HepG2 (cell line): ENCODE measurements at regions not wholly inside any gene's neighbourhood (a gene's known extent, or its start where the extent isn't known, plus 50 kb on each side); places are given as distances from the start of the nearest gene placed in this dataset.

Experiments used
- ATAC-seq: fragments of 200-7000 bp; cut with Tn5 transposase; 3 replicates; pipeline ENCODE4 v1.9.1; 2020; ENCODE audit warnings: mild to moderate bottlenecking, moderate library complexity
- BruUV-seq: library from RNA; stranded (reverse); fragments of 400-500 nt; replicated peaks from 2 replicates; lab custom pipeline; 2021; lab: Mats Ljungman, UMichigan
- CTCF ChIA-PET: fragments of 300-600 bp; formaldehyde crosslinking; extraction: SDS; loops from one replicate; lab custom pipeline; 2021; ENCODE audit warnings: low total read pairs, inconsistent platforms, low intra/inter-chr PET ratio; lab: Yijun Ruan, JAX
- POLR2A ChIA-PET: fragments of 350-600 bp; sonication (Branson Sonifier 250); formaldehyde crosslinking; loops from one replicate; lab custom pipeline; 2020; ENCODE audit warnings: antibody characterized with exemption, inconsistent platforms; lab: Yijun Ruan, JAX
- DNase-seq: peaks from one replicate; pipeline ENCODE4 v3.0.0-alpha.2; 2015; ENCODE audit warnings: low spot score
- FAIRE-seq: peaks from 3 replicates; lab custom pipeline; 2011; peaks lifted over from hg19 to GRCh38; lab: Jason Lieb, UNC
- H2AFZ ChIP-seq: one replicate; pipeline ENCODE4 v1.6.1; 2011; ENCODE audit warnings: low read length, inconsistent platforms
- H3K27ac ChIP-seq: fragments of 300-600 bp; 3 replicates; pipeline ENCODE4 v1.8.0; 2011; ENCODE audit warnings: mixed run types, mild to moderate bottlenecking, mixed read lengths, low read length, inconsistent platforms; ENCODE audit not compliant: insufficient read depth; ENCODE audit errors: extremely low read length
- H3K27me3 ChIP-seq, 2 experiments: fragments of 200-600 bp in 1 of 2; 2 replicates in 1 of 2; 3 replicates in 1 of 2; pipeline versions ENCODE4 v1.6.0 to v1.8.0; 2011; ENCODE audit warnings: low read length in 2 of 2, mild to moderate bottlenecking in 2 of 2, moderate library complexity in 2 of 2, inconsistent platforms in 1 of 2; ENCODE audit not compliant: insufficient read depth in 2 of 2, control insufficient read depth in 1 of 2
- H3K36me3 ChIP-seq, 2 experiments: fragments of 200-600 bp in 1 of 2; replicated peaks in 1 of 2; 2 replicates in 1 of 2; 3 replicates in 1 of 2; pipeline versions ENCODE4 v1.5.1 to v1.8.0; 2011; ENCODE audit warnings: low read length in 2 of 2, inconsistent platforms in 1 of 2; ENCODE audit not compliant: insufficient read depth in 2 of 2, control insufficient read depth in 1 of 2
- H3K4me1 ChIP-seq: 2 replicates; pipeline ENCODE4 v1.5.1; 2012; ENCODE audit warnings: low read length, inconsistent platforms; ENCODE audit not compliant: insufficient read depth
- H3K4me2 ChIP-seq: 2 replicates; pipeline ENCODE4 v1.6.0; 2011; ENCODE audit warnings: low read depth, low read length, inconsistent platforms
- H3K4me3 ChIP-seq, 3 experiments: fragments of 200-600 bp in 1 of 3; sonication (generic), shearing (Covaris generic) in 1 of 3; replicated peaks in 1 of 3; 2 replicates each; pipeline ENCODE4 v1.5.1; 2011 to 2016; ENCODE audit warnings: low read length in 3 of 3, inconsistent platforms in 2 of 3, low read depth in 2 of 3, mild to moderate bottlenecking in 2 of 3, control low read depth in 1 of 3, mixed read lengths in 1 of 3; ENCODE audit not compliant: insufficient read depth in 1 of 3
- H3K79me2 ChIP-seq: one replicate; pipeline ENCODE4 v1.6.1; 2011; ENCODE audit warnings: low read length, inconsistent platforms; ENCODE audit not compliant: insufficient read depth
- H3K9ac ChIP-seq: 2 replicates; pipeline ENCODE4 v1.6.0; 2011; ENCODE audit warnings: mild to moderate bottlenecking, low read depth, low read length, inconsistent platforms; ENCODE audit not compliant: insufficient read depth
- H3K9me3 ChIP-seq: 2 replicates; pipeline ENCODE4 v1.5.1; 2012; ENCODE audit warnings: mild to moderate bottlenecking, low read length
- H4K20me1 ChIP-seq: 2 replicates; pipeline ENCODE4 v1.6.0; 2011; ENCODE audit warnings: inconsistent platforms, mild to moderate bottlenecking, low read length, moderate library complexity; ENCODE audit not compliant: insufficient read depth
- KDM5B ChIP-seq: sonication (generic); formaldehyde crosslinking; IDR thresholded peaks from 2 replicates; pipeline ENCODE4 v1.4.0; 2020; ENCODE audit warnings: missing genetic modification reagents, mild to moderate bottlenecking, borderline replicate concordance
- NONO ChIP-seq, 2 experiments: fragments of 450-650 bp in 1 of 2; sonication (generic) in 1 of 2; formaldehyde crosslinking in 1 of 2; IDR thresholded peaks in 1 of 2; conservative IDR thresholded peaks in 1 of 2; 2 replicates each; pipeline versions ENCODE4 v1.6.1 to v1.8.0; 2017 to 2022; ENCODE audit warnings: mild to moderate bottlenecking in 1 of 2, missing genetic modification reagents in 1 of 2, moderate library complexity in 1 of 2
- SIN3A ChIP-seq: IDR thresholded peaks from 2 replicates; pipeline ENCODE4 v1.6.1; 2011; ENCODE audit warnings: low read depth, mild to moderate bottlenecking, control low read depth, low read length, borderline replicate concordance
- SYNCRIP ChIP-seq: fragments of 200-400 bp; formaldehyde crosslinking; IDR thresholded peaks from 2 replicates; pipeline ENCODE4 v1.6.1; 2018; ENCODE audit warnings: mild to moderate bottlenecking, low read depth, low read length; ENCODE audit not compliant: insufficient read depth
- ZMYM4 ChIP-seq: sonication (generic); formaldehyde crosslinking; IDR thresholded peaks from 2 replicates; pipeline ENCODE4 v1.8.1; 2023; ENCODE audit warnings: mild to moderate bottlenecking, missing genetic modification reagents
- ZSCAN30 ChIP-seq: sonication (generic); formaldehyde crosslinking; IDR thresholded peaks from 2 replicates; pipeline ENCODE4 v1.5.0; 2020; ENCODE audit warnings: mild to moderate bottlenecking, missing genetic modification reagents
- WGBS: methylation state at CpG from one replicate; pipeline ENCODE4 v1.1.6; 2017; ENCODE audit warnings: low lambda C conversion rate; 5-methylcytosine and 5-hydroxymethylcytosine counted together
- in situ Hi-C: cut with HindIII; loops from 2 replicates; pipeline ENCODE4 v1.10.0; 2017; ENCODE audit warnings: low pct_unique_long_range_greater_than_20kb; ENCODE audit not compliant: extremely low pct_ligation_motif_present
- intact Hi-C: fragments of 100-400 bp; cut with micrococcal nuclease; formaldehyde crosslinking; loops from one replicate; pipeline ENCODE4 v1.10.0; 2022; ENCODE audit not compliant: unreplicated experiment
- TF ChIP-seq, protein P1 (sequence below): sonication (generic); formaldehyde crosslinking; IDR thresholded peaks from 2 replicates; pipeline ENCODE4 v1.4.0; 2020; ENCODE audit warnings: missing genetic modification reagents, borderline replicate concordance

- POLR2A ChIA-PET: no interaction called here
- no peaks in the 10 kb centered on the region for H3K36me3 ChIP-seq
- H3K9me3 ChIP-seq: no peaks in the 10 kb centered on the region
- no peak overlapping the region for H3K27ac ChIP-seq
- no peaks in the 10 kb centered on the region for H3K79me2 ChIP-seq
- no peak for FAIRE-seq
- no peak overlapping the region for H3K9ac ChIP-seq
- peaks cover 1 to 8% of the 10 kb centered on the region in 2 experiments; a peak in 2 of 5 replicates for H3K27me3 ChIP-seq
- H3K4me2 ChIP-seq: no peak overlapping the region
- intact Hi-C loops (no loop called here), in situ Hi-C loops (no loop called here)
- WGBS: 33% methylated on average over 1 of the region's 4 CpGs
- H3K4me3 ChIP-seq: no peak overlapping the region
- H2AFZ ChIP-seq: no peak overlapping the region
- BruUV-seq: no TSS peak
- ATAC-seq: 0 out of 3 replicates have a peak, but pooled peaks have one; percentile 38
- no peaks in the 10 kb centered on the region for H4K20me1 ChIP-seq
- TF ChIP-seq, protein P1, sequence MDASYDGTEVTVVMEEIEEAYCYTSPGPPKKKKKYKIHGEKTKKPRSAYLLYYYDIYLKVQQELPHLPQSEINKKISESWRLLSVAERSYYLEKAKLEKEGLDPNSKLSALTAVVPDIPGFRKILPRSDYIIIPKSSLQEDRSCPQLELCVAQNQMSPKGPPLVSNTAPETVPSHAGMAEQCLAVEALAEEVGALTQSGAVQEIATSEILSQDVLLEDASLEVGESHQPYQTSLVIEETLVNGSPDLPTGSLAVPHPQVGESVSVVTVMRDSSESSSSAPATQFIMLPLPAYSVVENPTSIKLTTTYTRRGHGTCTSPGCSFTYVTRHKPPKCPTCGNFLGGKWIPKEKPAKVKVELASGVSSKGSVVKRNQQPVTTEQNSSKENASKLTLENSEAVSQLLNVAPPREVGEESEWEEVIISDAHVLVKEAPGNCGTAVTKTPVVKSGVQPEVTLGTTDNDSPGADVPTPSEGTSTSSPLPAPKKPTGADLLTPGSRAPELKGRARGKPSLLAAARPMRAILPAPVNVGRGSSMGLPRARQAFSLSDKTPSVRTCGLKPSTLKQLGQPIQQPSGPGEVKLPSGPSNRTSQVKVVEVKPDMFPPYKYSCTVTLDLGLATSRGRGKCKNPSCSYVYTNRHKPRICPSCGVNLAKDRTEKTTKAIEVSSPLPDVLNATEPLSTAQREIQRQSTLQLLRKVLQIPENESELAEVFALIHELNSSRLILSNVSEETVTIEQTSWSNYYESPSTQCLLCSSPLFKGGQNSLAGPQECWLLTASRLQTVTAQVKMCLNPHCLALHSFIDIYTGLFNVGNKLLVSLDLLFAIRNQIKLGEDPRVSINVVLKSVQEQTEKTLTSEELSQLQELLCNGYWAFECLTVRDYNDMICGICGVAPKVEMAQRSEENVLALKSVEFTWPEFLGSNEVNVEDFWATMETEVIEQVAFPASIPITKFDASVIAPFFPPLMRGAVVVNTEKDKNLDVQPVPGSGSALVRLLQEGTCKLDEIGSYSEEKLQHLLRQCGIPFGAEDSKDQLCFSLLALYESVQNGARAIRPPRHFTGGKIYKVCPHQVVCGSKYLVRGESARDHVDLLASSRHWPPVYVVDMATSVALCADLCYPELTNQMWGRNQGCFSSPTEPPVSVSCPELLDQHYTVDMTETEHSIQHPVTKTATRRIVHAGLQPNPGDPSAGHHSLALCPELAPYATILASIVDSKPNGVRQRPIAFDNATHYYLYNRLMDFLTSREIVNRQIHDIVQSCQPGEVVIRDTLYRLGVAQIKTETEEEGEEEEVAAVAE (CRISPR knock-in tag): no peak
- TF ChIP-seq SIN3A (no peak), ZMYM4 (CRISPR knock-in tag) (no peak), ZSCAN30 (CRISPR knock-in tag) (no peak), NONO (IDR thresholded peaks at IDR 0.05) (no peak), NONO (CRISPR knock-in tag; conservative IDR thresholded peaks at IDR 0.05) (no peak), KDM5B (CRISPR knock-in tag) (no peak), SYNCRIP (no peak)
- no peak for DNase-seq
- no peaks in the 10 kb centered on the region for H3K4me1 ChIP-seq
- CTCF ChIA-PET: no interaction called here
Observed at GRCh38 chr7:24494832-24495231, 78.4 kb upstream of the PALS2 start.
